ENCODE measurements at regions not wholly inside any gene's neighbourhood (a gene's known extent, or its start where the extent isn't known, plus 50 kb on each side); places are given as distances from the start of the nearest gene placed in this dataset.

DNA sequence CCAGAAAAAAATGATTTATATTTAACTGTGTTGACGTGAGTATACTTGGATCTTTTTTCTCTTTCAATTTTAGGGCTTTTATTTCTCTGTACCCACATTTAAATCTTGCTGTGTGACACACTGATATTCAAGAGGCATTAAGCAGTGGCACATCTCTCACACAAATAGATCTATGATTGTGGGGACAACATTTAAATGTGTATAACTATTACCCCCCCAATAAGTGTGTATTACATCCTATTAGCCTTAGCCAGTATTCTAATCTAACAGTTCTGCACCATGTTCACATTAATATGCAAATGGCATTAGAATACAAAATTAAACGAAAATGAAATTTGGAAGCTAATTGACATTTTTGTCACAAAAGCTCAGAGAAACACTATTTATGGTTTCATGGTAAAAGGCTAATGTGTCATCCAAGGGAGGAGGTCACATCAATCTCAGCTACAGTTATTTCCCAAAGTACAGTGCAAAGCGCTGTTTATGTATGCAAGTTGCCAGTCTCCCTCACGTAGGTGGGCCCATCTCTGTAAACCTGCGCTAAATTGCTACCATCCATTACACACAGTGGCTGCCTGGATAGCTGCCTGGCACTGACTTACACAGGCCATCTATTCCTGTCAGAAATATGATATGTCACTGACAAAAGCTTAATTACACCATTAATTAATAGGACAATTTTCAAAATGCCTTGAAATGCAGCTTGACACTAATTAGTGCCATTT, 984.7 kb upstream of the PCDH9 start:
- in situ Hi-C loops (cut with HindIII; ENCODE audit: low sequenced_read_pairs), result no loop called here

DNA sequence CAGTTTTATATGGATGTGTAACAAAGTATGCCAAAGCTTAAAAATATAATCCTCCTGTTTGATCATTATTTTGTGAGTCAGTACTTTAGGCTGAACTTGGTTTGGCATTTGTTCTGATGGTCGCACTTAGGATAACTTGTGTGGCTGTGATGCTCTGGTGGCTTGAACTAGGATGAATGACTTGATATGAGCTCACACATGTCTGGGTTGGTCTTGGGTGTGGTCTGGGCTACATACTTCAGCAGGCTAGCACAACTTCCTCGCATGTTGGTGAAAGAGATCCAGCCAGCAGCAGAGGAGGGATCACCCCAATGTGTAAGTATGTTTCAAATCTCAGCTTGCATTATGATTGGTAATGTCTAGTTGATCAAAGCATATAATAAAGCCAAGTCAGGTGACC, 969.1 kb upstream of the PCDH9 start:
- in situ Hi-C loops (cut with HindIII; ENCODE audit: low sequenced_read_pairs), result no loop called here

DNA sequence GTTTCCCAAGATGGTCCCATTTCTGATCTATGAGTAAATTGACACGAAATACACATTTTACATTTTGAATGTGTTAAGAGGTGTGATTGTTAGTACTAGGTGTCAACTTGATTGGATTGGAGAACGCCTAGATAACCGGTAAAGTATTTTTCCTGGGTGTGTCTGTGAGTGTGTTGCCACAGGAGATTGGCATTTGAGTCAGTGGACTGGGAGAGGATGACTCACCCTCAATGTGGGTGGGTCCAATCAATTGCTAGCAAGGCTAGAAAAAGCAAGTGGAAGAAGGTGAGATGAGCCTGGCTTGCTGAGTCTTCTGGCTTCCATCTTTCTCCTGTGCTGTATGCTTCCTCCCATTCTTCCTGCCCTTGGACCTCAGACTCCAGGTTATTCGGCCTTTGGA, 960.7 kb upstream of the PCDH9 start:
- in situ Hi-C loops (cut with HindIII; ENCODE audit: low sequenced_read_pairs), result no loop called here

DNA sequence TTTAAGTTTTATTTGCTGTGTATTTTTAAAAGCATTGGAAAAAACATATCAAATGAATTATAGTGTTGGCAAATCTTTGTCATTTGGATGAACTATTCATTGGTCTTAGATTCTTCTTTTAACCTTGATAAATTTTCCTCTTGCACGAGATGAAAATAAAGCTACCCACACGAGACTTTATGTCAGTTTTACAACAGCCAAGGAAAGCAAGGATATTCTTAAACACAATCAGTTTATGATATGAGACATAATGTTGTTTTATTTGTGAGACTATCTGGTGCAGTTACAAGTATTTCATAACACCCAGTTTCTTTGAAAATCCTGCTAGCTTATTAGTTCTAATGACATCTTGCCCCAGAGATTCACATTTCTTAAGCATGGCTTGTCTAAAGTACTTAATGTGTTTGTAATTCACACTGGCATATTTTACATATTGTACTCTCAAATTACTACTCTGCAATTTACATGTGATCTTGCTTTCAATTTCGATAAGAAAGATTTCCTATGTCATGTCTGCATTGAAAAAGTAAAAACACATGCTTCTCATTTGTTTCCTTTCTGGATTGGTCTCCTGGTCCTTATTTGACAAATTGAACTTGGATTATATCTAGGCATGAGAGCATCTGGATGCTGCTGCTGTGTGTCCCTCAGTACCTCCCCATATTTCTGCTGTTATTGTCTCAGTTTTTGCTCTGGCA, 955.5 kb upstream of the PCDH9 start:
- in situ Hi-C loops (cut with HindIII; ENCODE audit: low sequenced_read_pairs), result no loop called here

DNA sequence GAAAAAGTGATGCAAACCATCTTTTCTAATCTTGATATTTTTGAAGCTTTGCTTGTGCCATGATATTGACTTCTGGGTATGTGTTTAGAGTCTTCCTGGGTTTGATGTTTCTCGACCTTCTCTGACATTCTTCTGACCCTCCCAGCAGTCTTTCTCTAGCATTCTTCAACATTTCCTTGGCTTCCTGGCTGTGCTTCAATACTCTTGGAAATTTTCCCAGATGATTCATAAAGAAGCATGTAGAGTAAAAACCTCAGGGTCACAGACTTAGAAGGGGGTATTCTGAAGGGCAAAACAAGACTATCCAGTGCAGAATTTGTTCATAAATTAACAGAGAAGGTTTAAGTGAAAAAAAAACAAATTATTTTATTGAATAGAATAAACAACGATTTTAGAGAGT, 946.3 kb upstream of the PCDH9 start:
- in situ Hi-C loops (cut with HindIII; ENCODE audit: low sequenced_read_pairs), result no loop called here

DNA sequence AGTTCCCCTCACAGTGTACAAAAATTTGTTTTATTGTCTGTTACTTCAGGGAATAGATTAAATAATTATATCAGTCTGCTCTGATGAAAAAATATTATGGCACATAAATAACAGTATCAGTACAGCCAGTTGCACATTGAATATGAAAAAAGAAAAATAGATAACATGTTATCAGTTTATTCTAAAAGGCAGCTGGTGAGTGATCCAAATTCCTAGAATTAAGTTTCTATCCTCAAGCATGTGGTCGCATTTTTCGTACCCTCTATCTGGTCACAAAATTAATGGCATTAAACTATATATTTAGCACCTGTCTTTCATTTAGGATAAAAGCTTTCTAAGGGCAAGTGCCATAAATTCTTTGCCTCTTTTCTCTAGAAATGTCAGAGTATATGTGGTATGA, 944.8 kb upstream of the PCDH9 start:
- in situ Hi-C loops (cut with HindIII; ENCODE audit: low sequenced_read_pairs), result no loop called here

DNA sequence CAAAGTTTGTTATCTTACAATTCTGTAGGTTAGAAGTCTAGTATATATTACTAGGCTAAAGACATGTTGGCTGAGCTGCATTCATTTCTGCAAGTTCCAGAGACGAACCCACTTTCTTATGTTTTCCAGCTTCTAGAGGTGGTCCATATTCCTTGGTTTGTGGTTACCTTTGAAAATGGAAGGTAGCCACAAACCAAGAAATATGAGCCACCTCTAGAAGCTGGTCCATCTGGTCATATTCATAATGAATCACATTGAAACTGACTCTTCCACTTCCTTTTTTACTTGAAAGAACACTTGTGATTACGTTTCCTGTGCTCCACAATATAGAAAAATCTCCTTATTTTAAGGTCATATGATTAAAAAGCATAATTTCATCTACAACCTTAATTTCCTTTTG, 943.0 kb upstream of the PCDH9 start:
- in situ Hi-C loops (cut with HindIII; ENCODE audit: low sequenced_read_pairs), result no loop called here

DNA sequence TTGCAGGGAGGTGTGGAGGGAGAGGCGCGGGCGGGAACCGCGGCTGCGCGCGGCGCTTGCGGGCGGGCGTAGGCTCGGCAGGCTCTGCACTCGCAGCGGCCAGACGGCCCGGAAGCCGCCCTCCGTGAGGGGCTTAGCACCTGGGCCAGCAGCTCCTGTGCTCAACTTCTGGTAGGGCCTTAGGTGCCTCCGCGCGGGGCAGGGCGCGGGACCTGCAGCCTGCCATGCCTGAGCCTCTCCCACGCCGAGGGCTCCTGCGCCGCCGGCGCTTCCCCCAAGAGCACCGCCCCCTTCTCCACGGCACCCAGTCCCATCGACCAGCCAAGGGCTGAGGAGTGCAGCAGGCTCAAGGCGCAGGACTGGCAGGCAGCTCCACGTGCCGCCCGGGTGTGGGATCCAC, 940.8 kb upstream of the PCDH9 start:
- in situ Hi-C loops (cut with HindIII; ENCODE audit: low sequenced_read_pairs), result no loop called here

DNA sequence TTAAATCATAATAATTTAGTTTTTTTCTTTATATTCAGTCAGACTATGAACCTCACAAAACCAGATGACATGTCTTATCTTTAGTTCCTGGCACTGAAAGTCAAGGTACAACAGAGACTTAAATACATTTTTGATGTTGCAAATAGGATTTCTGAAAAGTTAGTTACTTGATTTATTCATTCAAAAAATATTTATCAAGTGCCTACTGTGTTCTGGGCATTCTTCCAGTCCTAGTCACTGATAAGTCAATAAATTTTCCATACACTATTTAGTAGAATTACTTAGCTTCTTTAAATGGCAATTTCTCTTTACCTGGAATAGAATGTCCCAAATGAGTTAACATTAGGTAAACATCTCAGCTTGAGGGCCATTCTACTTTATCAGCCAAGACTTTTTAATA, 938.3 kb upstream of the PCDH9 start:
- in situ Hi-C loops (cut with HindIII; ENCODE audit: low sequenced_read_pairs), result no loop called here

DNA sequence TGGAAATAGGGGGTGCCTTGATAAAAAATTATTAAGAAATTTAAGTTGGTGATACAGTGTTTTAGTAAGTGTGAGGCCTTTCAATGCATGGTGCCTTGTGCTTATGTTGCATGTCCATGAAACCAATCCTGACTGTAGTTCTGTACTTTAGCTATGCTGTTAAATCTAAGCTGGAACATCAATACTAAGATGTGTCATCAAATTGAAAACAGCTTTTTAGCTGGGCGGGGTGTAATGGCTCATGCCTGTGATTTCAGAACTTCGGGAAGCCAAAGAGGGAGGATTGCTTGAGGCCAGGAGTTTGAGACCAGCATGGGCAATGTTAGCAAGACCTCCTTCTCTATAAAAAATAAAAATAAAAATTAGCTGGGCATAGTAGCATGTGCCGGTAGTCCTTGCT, 930.3 kb upstream of the PCDH9 start:
- in situ Hi-C loops (cut with HindIII; ENCODE audit: low sequenced_read_pairs), result no loop called here

DNA sequence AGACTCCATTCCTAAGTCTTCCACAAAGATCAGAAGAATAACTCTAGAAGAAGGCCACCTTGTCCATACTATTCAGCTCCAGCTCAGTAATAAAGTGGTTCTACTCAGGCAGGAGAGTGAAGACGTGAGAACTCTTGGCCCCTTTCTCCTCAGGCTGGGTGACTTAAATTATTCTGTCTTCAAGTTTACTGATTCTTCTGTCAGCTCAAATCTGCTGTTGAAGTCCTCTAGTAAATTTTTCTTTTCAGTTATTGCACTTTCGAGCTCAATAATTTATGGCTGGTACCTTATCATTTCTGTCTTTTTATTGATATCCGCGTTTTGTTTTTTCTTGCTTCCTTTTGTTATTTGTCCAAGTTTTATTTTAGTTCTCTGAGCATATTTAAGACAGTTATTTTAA, 922.3 kb upstream of the PCDH9 start:
- in situ Hi-C loops (cut with HindIII; ENCODE audit: low sequenced_read_pairs), result no loop called here

DNA sequence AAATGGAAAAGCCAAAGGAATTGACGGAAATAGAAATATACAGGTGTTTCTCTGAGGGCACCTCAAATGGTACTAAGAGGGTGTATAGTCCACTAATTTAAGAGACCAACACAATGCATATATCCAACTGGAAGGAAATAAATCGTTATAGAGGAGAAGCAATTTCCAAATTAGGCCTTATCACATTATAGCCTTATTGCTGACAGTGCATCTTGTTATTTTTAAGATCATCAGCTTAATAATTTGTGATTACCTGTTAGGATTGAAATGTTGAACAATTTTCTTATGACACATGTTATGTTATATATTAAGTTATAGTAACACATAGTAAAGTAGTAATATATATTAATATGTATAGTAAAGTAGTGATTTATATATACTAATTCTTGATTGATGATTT, 915.7 kb upstream of the PCDH9 start:
- in situ Hi-C loops (cut with HindIII; ENCODE audit: low sequenced_read_pairs), result no loop called here

DNA sequence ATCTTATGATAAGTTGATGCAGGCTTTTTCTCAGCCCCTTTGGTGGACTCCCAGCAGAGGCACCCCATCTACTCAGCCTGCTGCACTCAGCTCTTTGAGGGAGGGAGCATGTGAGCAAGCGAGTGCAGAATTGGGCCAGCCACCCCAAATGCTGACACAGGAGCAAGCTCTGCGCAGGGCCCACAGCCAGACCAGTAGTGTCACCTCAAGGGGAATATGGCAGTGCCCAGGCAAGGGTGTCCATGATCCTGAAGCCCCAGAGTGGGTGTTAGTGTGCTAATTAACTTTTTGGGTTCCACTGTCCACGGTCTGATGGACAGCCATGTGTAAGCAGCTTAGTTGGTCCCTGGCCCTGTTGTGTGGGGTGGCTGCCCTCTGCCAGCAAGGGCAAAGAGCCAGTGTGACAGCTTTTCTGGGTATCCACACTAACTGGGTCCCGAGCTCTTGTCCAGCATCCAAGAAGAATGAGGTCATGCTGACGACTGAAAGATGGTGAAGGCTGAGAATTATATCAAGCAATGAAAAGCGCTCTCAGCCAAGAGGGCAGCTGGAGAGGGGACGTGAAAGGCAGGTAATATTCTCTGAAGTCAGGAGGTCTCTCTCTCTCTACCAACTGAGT, 898.3 kb upstream of the PCDH9 start:
- in situ Hi-C loops (cut with HindIII; ENCODE audit: low sequenced_read_pairs), result no loop called here

DNA sequence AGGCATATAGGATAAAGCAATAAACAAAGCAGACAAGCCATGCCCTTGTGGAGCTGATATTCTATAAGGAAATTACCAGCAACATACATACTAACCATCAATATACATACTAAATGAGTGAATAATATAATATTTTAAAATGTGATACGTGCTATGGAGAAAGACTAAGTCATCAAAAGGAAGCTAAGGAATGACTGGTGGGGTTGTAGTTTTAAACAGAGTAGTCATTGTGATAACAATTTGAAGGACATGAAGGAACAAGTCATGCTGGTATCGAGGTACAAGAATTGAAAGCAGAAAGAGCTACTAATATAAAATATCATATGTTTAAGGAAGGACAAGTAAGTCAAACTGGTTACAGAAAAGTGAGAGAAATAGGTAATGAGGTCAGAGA, 894.9 kb upstream of the PCDH9 start:
- in situ Hi-C loops (cut with HindIII; ENCODE audit: low sequenced_read_pairs), result no loop called here

DNA sequence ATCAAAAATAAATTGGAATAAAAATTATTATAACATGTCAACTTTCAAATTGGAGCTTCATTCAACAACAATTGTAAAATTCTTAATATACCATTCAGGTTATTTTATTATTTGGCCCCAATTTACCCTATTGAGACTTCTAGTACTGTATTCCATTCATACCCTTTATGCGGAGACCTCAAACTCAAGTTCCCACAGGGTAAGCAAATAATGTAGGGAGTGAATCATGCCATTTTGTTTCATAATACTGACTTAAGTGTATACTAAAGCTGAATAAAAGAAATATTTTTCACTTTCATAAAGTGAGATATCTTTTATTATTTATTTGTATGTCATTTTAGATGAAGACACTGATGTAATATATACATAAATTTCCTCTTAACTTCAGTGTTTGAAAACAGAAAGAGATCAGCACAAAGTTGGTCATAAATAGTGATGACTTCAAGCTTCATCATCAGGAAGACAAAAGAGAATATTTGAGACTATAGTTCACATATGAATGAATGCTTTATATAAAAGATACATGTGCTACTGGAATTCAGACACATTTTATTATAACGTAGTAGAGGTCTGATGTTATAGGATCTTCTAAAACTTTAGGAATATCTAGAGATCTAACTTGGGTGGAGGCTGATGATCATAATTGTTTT, 894.4 kb upstream of the PCDH9 start:
- in situ Hi-C loops (cut with HindIII; ENCODE audit: low sequenced_read_pairs), result no loop called here

DNA sequence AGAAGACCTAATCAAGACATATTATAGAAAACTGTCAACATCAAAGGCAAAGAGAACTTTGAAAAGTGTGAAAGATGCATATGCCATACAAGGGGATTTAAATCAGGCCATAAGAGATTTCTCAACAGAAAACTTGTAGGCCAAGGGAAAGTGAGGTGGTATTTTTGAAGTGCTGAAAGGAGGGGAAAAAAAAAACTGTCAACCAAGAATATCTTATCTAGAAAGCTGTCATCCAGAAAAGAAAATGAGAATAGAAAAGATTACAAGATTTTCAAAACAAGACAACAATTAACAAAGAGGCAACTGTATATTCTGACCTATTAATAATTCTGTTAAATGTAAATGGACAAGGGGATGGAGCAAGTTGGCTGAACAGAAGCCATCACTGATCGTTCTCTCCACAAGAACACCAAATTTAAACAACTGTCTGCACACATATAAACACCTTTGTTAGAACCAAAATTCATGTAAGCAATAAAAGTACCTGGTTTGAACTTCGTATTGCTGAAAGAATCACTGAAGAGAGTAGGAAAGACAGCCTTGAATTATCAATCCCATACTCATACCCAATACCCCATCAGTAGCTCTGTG, 880.1 kb upstream of the PCDH9 start:
- in situ Hi-C loops (cut with HindIII; ENCODE audit: low sequenced_read_pairs), result no loop called here

DNA sequence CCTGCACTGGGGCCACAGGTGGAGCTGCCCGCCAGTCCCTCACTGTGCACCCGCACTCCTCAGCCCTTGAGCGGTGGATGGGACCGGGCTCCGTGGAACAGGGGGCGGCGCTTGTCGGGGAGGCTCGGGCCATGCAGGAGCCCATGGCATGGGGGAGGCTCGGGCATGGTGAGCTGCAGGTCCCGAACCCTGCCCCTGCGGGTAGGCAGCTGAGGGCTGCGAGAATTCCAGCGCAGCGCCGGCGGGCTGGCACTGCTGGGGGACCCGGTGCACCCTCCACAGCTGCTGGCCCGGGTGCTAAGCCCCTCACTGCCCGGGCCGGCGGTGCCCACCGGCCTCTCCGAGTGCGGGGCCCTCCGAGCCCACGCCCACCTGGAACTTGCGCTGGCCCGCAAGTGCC, 877.5 kb upstream of the PCDH9 start:
- in situ Hi-C loops (cut with HindIII; ENCODE audit: low sequenced_read_pairs), result no loop called here

DNA sequence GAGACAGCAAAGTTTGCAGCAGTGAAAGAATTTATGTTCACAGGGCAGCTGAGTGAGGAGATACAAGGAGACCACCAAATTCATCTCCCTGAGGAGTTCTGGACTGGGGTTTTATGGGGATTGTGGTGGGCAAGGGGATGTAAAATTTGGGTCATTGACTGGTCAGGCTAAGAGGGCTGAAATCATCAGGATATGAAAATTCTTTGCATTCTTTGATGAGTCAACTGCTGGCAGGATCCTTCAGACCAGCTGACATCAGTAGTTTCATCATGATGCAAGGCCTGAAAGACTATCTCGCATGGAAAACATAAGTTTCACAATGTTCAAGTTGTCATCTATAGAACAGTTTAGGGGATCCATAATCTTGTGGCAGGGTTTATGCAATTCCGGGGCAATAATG, 869.5 kb upstream of the PCDH9 start:
- in situ Hi-C loops (cut with HindIII; ENCODE audit: low sequenced_read_pairs), result no loop called here

DNA sequence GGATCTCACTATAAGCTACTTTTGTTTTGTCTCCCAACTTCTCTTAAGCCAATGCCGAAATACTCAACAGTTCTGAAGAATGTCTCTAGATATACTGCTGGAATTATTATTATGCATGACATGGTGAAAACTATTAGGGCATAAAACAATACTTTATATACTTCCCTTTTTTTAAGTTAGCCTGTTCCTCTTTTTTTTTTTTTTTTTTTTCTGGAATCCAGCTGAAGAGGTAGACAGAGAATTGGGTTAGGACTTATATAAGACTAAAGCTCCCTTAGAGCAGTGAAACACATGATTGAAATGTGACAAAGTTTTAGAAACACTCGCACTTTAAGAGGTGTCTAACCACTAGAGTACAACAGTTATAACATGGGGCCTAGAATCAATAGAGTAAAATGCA, 850.9 kb upstream of the PCDH9 start:
- in situ Hi-C loops (cut with HindIII; ENCODE audit: low sequenced_read_pairs), result no loop called here

DNA sequence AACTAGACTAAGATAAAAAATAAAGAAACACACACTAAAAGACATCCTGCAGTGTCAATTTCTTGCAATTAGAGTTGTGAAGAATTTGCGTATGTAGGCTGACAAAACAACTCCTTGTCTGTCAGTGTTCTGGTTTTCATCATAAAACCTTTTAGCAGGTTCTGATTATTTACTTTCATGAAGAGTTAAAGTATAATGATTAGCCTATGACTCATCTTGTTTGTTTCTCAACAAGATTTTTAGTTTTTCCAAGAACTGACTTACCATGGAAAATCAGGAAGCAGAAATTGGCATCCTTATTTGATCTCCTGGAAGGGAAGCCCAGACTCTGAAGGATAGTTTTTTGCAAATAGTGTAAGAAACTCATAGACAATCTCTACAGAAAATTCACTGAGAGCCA, 848.7 kb upstream of the PCDH9 start:
- in situ Hi-C loops (cut with HindIII; ENCODE audit: low sequenced_read_pairs), result no loop called here

DNA sequence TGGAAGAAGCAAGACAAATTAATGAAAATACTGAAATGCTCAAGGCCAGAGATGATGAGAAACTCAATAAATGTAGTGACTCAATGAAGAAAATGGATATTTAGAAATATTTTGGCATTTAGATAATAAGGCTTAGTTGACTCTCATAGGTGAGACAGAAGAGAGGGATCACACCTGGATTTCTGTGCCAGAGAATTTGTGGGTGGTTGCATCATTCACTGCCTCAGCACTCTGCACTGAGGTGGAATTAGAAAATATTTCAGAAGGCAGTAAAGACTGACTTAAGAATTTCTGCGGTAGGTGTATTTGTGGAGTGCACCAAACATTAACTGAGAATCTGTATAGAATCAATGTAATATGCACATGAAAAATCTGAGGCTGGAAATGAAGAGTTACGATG, 848.3 kb upstream of the PCDH9 start:
- in situ Hi-C loops (cut with HindIII; ENCODE audit: low sequenced_read_pairs), result no loop called here

DNA sequence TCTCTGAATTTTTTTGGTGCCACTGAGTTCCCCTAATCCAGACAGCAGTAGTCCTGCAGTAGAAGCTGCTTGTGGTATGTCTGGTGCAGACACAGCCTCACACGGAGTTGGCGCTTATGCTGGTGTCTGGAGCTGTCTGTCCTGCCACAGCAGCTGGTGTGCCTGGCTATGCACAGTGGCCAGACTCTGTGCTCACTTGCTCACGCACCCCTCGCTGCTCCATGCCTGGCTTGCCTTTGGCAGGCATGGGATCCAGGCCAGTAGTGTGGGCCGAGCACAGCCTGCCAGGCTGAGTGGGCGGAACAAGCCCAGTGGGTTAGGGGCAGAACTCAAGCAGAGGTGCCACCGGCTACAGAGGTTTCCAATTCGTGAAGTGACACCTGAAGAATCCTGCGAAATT, 845.9 kb upstream of the PCDH9 start:
- in situ Hi-C loops (cut with HindIII; ENCODE audit: low sequenced_read_pairs), result no loop called here

All from endothelial cell of hepatic sinusoid (primary cell).